Activated CD4-positive, CD25-positive, alpha-beta regulatory T cell treated with anti-CD3 and anti-CD28 coated beads, Interleukin-2, amount 50 U/mL, for 24 hours (primary cell): ENCODE measurements at regions not wholly inside any gene's neighbourhood (a gene's known extent, or its start where the extent isn't known, plus 50 kb on each side); places are given as distances from the start of the nearest gene placed in this dataset.

ENCODE experiments used
- ATAC-seq, 2 donors: fragments of 150-1000 bp; cut with Tn5 transposase; one replicate each; pipeline ENCODE4 v1.10.0; 2021; ENCODE audit warnings: mild to moderate bottlenecking in 1 of 2, moderate library complexity in 1 of 2

DNA sequence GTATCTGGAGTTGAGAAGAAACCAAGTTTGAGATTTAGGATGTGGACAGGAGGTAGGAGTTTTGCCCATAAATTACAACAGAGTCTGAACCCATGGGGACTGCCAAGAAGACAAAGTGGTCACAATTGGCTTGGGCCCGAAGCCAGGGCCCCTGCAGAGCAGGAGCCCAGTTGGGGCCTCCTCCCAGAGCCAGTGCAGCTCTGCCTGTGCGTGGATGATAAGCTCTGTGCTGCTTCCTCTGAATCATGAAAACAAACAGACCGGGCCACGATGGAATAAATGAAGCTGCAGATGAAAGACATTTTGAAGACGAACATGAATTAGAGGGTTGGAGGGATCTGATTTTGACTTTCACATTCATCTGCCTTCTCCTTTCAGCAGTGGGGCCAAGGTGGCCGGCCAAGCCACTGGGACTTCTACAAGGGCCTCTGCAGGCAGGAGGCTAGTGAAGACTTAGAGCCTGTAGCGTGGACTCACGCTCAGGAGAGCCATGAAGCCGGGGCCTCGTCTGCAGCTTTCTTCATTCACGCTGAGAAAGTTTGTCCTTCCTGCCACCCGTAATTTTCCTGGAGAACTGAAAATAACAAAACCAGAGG is 156.8 kb upstream of the LYZL1 start:
- ATAC-seq = no peak

GRCh38 chr10:29132551-29133111 is 156.2 kb upstream of the LYZL1 start:
- no peak for ATAC-seq

DNA sequence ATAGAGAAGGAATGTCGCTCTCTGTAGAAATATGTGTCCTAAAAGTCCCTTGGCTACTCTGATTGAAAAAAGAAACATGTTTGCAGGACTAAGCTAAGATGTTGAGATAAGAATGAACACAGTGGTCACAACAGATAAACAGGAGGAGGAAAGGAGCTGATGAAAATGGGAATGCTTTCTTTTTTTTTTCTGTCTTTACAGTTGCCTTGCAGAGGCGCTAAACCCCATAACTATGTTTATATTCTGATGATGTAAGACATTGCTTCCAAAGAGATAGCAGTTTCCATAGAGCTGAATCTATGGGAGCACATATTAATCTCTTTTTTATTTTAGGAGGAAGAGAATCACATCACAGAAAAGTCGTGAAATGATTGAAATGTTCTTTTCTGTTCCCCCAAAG is 153.5 kb upstream of the LYZL1 start:
- ATAC-seq = no peak

DNA sequence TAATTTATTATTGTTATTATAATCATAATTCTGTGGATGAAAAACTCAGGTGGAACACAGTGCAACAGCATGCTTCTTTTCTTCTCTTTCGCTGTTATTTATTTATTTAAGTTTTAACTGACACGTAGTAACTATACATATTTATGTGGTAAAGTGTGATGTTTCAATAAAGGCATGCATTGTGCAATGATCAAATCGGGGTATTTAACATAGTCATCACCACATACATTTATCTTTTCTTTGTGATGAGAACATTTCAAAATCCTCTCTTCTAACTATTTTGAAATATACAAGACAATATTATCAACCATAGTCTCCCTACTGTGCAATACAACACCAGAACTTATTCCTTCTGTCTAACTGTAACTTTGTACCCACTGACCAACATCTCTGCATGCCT is 152.5 kb upstream of the LYZL1 start:
- ATAC-seq = no peak

DNA sequence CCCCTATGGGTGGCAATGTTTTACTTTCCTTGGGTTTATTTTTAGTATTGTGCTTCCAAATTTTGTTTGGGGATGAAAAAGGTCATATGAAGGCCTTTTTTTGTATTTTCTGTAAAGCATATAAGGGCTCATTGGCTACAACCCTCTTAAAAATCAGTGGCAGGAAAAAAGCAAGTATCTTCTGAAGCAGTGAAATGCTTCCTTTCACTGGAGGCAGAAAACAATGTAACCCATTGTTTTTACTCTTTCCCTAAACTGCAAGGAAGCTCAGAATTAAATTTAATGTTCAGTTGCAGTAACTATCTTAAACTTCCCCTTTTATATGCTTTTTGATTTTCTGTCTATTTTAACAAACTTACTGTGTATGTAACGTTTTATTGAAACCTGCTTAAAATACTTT is 148.7 kb upstream of the LYZL1 start:
- no peak for ATAC-seq

DNA sequence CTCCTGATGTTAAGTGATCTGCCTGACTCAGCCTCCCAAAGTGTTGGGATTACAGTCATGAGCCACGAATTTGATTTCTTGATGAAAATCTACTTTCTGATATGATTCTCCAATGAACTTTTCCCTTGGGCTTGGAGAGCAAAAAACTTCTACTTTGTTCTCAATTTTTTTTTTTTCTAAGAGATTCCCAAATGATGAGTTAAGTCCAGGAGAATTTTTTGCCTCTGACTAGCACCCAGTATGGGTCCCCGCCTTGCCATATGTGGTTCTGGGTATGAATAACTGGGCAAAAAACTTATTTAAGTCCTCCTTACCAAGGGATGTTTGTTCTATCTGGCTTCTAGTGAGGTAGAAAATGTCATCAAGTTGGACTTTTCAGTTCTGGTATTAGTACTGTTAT is 147.9 kb upstream of the LYZL1 start:
- no peak for ATAC-seq

GRCh38 chr10:29141761-29142160 is 147.1 kb upstream of the LYZL1 start:
- ATAC-seq = no peak

- no peak for ATAC-seq
Observed at GRCh38 chr10:29142516-29143314, 146.2 kb upstream of the LYZL1 start.

- no peak for ATAC-seq
Observed at GRCh38 chr10:29144126-29144525, 144.7 kb upstream of the LYZL1 start.

DNA sequence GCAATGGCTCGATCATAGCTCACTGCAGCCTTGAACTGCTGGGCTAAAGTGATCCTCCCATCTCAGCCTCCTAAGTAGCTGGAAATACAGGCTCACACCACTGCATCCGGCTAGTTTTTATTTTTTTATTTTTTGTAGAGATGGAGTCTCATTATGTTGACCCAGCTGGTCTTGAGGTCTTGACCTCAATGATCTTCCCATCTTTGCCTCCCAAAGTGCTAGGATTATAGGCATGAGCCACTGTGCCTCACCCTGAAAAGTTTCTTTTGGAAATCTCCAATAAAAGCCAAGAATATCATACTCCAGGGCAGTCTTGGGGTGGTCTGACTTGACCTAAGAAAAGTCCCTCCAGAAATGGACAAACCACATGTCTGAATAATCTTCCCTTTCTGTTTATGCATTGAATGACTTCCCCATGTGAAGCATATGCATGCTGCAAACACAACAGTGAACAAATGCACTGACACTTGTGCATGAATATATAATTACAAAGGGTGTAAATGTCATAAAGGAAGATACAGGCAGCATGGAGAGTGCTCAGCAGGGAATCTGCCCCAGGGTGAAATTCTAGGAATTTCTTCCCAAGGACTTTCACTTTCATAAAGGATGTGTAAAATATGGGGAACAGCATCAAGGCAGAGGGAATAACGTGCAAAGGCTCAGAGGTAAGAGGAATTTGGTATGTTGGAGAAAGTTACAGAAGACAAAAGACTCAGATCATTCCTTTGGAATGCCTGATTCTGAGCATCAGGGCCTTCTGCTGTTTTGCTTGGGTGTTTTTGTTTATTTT is 142.4 kb upstream of the LYZL1 start:
- ATAC-seq = no peak

GRCh38 chr10:29150010-29150409 is 138.9 kb upstream of the LYZL1 start:
- ATAC-seq = no peak

DNA sequence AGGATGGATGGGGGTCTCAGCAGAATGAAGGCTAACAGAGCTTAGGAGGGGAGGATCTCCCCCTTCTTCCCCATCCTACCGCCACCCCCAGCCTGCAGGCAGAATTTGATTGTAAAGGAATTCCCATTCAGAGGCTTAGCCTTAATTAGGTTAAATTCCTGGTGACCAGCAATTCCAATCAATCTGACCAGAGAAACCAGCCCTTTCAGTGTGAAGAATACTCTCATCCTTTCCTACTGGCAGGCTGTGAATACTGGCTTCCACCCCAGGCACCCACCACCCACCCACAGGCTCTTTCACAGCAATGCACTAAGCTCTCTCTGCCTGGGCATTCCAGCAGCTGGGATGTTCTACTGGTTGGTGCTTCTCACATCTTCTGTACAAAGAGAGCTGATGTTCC is 137.9 kb upstream of the LYZL1 start:
- no peak for ATAC-seq

DNA sequence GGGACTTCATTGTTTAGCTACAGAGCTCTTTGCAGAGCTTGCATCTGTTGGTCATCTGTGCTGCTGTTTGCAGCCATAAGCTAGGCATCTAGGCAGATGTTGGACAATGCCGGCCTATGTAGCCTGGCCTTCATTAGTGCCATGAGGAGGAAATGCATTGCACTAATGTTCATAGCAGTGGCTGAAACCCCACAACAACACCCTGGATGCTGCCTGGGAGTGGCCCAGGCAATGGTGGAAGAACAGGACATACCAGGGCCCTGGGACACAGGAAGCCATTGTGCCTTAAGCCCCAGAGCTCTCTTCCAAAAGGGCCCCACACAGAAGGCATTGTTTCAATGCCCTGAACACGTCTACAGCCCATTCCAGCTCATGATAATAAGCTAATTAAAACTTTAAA is 131.5 kb upstream of the LYZL1 start:
- no peak for ATAC-seq

DNA sequence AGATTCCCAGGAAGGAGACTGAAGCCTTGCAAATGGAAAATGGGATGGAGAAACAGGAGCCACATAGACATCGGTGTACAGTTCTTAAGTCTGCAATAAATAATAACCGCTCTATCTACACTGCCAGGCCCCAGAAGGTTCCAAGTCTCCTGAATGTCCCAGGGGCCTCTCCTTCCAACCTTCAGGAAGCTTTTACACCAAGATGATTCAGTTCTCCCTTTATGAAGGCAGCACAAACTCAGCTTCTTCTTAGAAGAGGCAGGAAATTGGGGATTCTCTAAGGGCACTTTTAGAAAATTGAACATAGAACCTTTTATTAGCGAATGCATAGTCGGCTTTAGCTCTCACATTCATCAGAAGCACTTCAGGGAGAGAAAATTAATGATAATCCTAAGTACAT is 130.8 kb upstream of the LYZL1 start:
- no peak for ATAC-seq

GRCh38 chr10:29160150-29160617 is 128.7 kb upstream of the LYZL1 start:
- no peak for ATAC-seq

- no peak for ATAC-seq
Observed at GRCh38 chr10:29163746-29164145, 125.1 kb upstream of the LYZL1 start.

DNA sequence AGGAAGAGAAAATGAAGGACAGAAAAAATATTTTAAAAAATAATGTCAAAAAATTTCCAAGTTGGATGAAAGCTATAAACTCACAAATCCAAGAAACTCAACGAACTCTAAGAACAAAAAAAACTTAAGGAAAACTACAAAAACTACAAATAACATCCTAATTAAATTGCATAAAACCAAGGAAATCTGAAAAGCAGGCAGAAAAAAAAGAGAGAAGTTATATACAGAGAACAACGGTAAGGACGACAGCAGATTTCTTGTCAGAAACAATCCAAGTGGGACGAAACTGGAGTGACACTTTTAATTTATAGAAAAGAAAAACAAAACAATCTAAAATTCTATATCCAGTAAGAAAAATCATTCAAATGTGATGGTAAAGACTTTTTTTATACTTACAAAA is 122.2 kb upstream of the LYZL1 start:
- ATAC-seq = no peak

DNA sequence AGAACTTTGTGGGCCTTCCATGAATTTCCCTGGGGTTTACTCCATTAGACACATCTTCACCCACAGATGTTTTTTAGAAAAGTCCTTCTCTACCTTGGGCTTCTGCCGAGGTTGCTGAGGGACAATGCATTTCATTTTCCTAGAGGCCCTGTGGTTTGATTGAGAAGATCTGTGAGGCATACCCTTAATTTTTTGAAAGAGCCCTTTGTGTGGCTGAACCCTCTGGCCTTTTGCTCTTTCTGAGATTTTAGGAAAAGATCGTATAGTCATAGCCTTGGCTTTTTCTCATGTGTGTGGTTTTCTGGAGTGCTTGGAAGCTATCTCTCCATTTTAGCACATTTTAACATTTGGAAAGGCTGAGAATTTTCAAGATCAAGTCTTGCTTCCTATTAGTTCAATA is 119.8 kb upstream of the LYZL1 start:
- ATAC-seq = no peak

- no peak for ATAC-seq
Observed at GRCh38 chr10:29171717-29172116, 117.2 kb upstream of the LYZL1 start.

DNA sequence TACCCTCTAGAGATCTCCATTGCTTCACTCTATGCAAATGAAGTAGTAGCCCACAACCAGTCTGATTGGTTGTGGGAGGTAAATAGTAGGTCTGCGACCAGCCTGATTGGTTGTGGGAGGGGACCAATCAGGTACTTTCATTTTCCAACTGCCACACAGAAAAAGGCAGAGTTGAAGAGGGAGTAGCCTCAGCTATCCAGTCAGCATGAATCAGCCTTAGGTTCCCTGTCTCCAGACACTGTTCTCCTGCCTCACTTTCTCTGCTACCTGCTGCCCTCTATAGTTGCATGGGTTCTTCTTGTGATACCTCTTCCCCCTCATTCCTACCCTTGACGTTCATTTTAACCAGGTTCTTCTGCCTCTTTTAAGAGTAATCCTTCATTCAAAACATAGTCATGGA is 114.5 kb upstream of the LYZL1 start:
- ATAC-seq = no peak

GRCh38 chr10:29176845-29177832 is 111.7 kb upstream of the LYZL1 start:
- ATAC-seq = no peak

- ATAC-seq = no peak
Observed at GRCh38 chr10:29181936-29182335, 106.9 kb upstream of the LYZL1 start.
